BE2C (cell line): ENCODE measurements at regions not wholly inside any gene's neighbourhood (a gene's known extent, or its start where the extent isn't known, plus 50 kb on each side); places are given as distances from the start of the nearest gene placed in this dataset.
A peak's percentile ranks its signal among the peaks of the same experiment; 100 is the strongest.

Source experiments
- DNase-seq: peaks from one replicate; pipeline ENCODE4 v3.0.0-alpha.2; 2020
- H3K27me3 ChIP-seq: fragments of 250-450 bp; sonication (Bioruptor Pico); 2 replicates; pipeline ENCODE4 v1.5.1; 2020; ENCODE audit warnings: mild to moderate bottlenecking
- H3K36me3 ChIP-seq: fragments of 250-450 bp; sonication (Bioruptor Pico); 2 replicates; pipeline ENCODE4 v1.5.1; 2020; ENCODE audit warnings: mild to moderate bottlenecking
- H3K4me1 ChIP-seq: fragments of 250-450 bp; sonication (Bioruptor Pico); 2 replicates; pipeline ENCODE4 v1.5.1; 2020
- H3K4me3 ChIP-seq: 2 replicates; pipeline ENCODE4 v1.5.1; 2011; ENCODE audit warnings: low read depth, low read length
- H3K9me3 ChIP-seq: fragments of 250-450 bp; sonication (Bioruptor Pico); 2 replicates; pipeline ENCODE4 v1.5.1; 2020
- CTCF ChIP-seq: IDR thresholded peaks from 2 replicates; pipeline ENCODE4 v1.5.1; 2012; ENCODE audit warnings: mild to moderate bottlenecking, low read depth, low read length

- Histone ChIP-seq H3K4me3 (no peak overlapping the region), H3K9me3 (no peaks in the 10 kb centered on the region), H3K4me1 (no peaks in the 10 kb centered on the region), H3K36me3 (no peaks in the 10 kb centered on the region), H3K27me3 (no peaks in the 10 kb centered on the region)
- TF ChIP-seq CTCF = no peak
- no peak for DNase-seq
Measured at GRCh38 chr1:106937104-106937503, 119.4 kb upstream of the PRMT6 start.

- Histone ChIP-seq H3K4me1 (peaks cover 6% of the 10 kb centered on the region), H3K9me3 (no peaks in the 10 kb centered on the region), H3K36me3 (no peaks in the 10 kb centered on the region), H3K27me3 (no peaks in the 10 kb centered on the region), H3K4me3 (no peak overlapping the region)
- no peak for DNase-seq
- TF ChIP-seq CTCF = no peak
Measured at GRCh38 chr1:106944721-106945120, 111.8 kb upstream of the PRMT6 start.

GRCh38 chr1:106952776-106953175 lies 103.7 kb upstream of the PRMT6 start:
- DNase-seq = no peak
- Histone ChIP-seq H3K4me1 (peaks cover 9% of the 10 kb centered on the region), H3K4me3 (no peak overlapping the region), H3K27me3 (no peaks in the 10 kb centered on the region), H3K9me3 (no peaks in the 10 kb centered on the region), H3K36me3 (no peaks in the 10 kb centered on the region)
- TF ChIP-seq CTCF = no peak

DNA sequence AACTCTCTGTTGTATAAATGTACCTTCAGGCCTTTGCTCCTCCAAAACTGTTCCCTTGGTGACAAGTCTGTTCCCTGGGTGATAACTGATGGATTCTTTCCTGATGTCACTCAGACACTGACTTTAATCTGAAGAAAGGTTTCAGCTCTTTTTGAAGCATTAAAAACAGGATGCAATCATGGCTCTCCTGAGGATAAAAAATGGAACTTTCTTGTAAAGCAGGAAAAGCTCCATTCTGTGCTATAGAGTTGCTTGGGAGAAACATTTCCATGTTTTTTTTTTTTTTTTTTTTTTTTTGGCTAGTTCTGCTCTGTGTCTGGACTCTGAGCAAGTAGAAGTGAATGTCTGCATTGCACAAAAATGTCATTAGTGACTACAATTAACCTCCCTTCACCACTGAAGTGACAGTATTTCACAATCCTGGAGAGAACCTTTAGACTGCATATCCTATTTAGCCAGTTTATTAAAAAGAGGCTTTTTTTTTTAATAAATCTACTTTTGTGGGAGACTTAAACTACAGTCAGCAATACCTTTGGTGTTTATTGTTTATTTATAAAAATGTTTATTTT lies 101.7 kb upstream of the PRMT6 start:
- H3K4me1 ChIP-seq = peaks cover 3% of the 10 kb centered on the region
- no peaks in the 10 kb centered on the region for H3K36me3 ChIP-seq
- no peaks in the 10 kb centered on the region for H3K27me3 ChIP-seq
- no peak for TF ChIP-seq CTCF
- no peak overlapping the region for H3K4me3 ChIP-seq
- no peaks in the 10 kb centered on the region for H3K9me3 ChIP-seq
- no peak for DNase-seq

GRCh38 chr1:106956721-106957120 lies 99.8 kb upstream of the PRMT6 start:
- TF ChIP-seq CTCF = no peak

DNA sequence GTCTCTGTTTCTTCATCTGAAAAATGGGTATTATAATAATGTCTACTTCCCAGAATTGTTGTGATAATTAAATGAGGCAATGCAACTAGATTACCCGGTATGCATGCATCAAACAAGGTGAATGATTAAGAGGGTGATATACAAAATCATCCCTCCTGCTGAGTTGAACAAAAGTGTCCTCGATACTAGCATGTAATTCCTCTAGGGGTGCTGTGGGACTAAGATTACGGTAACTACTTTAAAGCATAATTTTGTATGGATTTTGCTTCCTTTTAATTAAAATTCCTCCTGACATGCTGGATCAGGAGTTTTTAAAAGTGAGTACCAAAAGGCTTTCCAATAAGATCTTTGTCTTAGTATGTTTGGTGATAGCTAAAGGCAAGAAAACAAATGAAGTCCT lies 98.7 kb upstream of the PRMT6 start:
- Histone ChIP-seq H3K4me1 (no peaks in the 10 kb centered on the region; the same call in 1 of the 2 replicates), H3K27me3 (no peaks in the 10 kb centered on the region), H3K9me3 (no peaks in the 10 kb centered on the region), H3K36me3 (no peaks in the 10 kb centered on the region), H3K4me3 (no peak overlapping the region)
- TF ChIP-seq CTCF = peak; percentile 34
- no peak for DNase-seq

More at GRCh38 chr1:106956721-106957120, 99.8 kb upstream of the PRMT6 start:
- Histone ChIP-seq H3K36me3 (no peaks in the 10 kb centered on the region), H3K27me3 (no peaks in the 10 kb centered on the region), H3K4me1 (no peaks in the 10 kb centered on the region; the same call in 1 of the 2 replicates), H3K4me3 (no peak overlapping the region), H3K9me3 (no peaks in the 10 kb centered on the region)
- DNase-seq = no peak
